ENCODE measurements at regions not wholly inside any gene's neighbourhood (a gene's known extent, or its start where the extent isn't known, plus 50 kb on each side); places are given as distances from the start of the nearest gene placed in this dataset.
A peak's percentile ranks its signal among the peaks of the same experiment; 100 is the strongest.
"Not testable (repeated sequence)": the region's sequence is repeated elsewhere in the genome, so short reads cannot be mapped to it uniquely, and the experiment has no call there.

DNA sequence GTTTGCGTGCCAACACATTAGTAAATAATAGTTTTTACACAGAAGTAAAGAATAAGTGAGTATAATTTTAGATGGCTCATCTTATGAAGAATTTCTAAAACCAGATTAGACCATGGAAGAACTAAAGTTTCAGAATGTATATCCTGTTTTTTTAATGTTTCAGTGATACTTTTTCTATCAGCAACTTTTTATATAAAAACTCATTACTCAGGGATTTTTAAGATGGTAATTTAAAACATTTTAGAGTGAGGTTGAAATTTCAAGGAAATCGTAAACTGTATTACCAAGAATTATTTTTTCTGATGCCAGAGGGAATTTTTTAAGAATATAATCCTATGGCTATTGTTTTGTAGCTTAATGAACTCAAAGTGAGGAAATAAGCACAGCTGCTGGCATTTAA is 128.5 kb upstream of the FANCL start:
- no peak for DNase-seq (ENCODE audit: low spot score)

DNA sequence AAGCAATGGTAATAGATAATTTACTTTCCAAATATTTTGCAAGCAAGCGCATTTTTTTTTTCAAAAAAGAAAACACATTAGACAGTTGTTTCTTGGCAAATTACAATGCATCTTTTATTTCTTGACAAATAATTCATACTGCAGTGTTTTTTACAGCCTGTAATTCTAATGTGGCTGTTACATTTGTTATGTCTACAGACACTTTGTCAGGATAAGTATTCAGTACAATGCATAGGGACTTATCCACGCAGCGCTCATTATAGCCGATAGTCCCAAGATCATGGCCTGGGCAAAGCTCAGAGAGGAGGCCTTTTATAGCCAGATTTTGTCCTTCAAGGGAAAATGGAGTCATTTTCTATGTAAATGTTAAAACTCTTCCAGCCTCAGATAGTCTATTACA is 123.0 kb upstream of the FANCL start:
- no peak for DNase-seq (ENCODE audit: low spot score)

DNA sequence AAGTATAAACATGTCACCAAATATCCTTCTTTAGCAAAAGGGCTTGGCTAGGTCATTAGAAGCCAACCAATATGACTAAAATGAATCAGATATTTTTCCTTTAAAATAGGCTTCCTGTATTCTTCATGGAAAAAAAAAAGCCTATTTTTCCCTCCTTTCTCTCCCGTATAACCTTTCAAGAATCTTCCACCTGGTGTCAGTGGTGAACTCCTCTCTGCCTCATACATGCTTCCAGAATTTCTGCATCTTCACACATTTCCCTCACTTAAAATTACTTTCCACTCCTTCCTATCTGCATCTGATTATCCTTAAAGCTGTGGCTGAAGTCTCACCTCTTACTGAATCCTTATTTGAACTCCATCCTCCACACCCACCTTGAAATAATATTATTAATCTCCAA is 116.9 kb upstream of the FANCL start:
- no peak for DNase-seq (ENCODE audit: low spot score)

DNA sequence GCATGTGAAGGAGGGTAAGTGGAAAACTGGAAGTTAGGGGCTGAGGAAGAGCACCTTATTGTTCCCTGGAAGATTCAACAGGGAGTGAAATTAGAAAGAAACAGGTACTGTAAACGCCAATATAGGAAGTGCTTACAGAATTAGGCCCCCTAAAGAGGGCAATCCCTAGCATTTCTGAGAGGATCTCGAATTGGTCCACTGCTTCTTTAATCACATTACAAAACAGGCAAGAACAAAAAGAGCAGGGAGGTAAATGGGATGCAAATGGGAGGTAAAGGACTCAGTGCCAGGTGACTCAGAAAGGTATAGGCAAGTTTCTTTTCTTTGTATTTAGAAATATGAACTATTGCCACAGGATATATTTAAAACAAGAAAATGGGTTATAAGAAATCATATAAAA is 116.4 kb upstream of the FANCL start:
- no peak for DNase-seq (ENCODE audit: low spot score)

DNA sequence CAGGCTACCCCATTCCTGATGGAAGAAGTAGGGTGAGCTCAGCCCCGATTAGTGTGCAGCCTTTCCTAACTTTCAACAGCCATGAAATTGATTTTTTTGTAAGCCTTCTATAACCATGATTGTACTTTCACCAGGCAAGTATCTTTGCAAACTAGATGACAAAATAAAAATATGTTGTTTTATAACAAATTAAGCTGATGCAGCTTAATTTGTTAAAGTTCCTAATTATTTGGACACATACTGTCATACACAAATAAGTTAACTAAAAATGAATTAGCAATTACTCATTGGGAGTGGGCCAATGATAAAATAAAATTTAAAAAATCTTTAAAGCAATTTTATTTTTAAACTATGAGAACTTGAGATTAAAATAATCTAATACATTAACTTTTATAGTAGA is 113.1 kb upstream of the FANCL start:
- no peak for DNase-seq (ENCODE audit: low spot score)

DNA sequence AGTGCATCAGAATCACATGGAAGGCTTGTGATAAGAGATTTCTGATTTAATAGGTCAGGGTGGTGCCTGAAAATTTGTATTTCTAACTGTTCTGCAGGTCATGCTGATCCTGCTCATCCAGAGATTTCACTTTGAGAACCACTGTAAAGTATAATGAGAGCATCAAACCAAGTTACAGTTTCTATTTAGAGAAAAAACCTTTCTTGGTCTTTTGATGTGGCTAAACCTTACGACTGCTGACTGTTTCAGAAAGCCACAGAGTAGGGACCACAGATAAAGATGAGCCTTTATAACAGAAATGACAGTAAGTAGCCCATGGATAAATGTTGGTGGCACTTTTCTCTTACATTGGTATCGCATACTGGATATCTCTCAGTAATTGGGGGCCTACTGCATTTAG is 109.4 kb upstream of the FANCL start:
- DNase-seq (ENCODE audit: low spot score), result no peak

DNA sequence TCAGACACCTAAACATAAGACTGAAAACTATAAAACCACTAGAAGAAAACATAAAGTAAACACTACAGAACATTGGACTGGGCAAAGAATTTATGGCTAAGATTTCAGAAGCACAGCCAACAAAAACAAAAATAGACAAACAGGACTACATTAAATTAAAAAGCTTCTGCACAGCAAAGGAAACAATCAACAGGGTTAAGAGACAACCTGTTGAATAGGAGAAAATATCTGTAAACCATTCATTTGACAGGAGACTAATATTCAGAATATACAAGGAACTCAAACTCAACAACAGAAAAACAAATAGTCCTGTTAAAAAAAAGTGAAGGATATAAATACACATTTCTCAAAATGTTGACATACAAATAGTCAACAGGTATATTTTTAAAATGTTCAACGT is 106.7 kb upstream of the FANCL start:
- DNase-seq (ENCODE audit: low spot score), result no peak

DNA sequence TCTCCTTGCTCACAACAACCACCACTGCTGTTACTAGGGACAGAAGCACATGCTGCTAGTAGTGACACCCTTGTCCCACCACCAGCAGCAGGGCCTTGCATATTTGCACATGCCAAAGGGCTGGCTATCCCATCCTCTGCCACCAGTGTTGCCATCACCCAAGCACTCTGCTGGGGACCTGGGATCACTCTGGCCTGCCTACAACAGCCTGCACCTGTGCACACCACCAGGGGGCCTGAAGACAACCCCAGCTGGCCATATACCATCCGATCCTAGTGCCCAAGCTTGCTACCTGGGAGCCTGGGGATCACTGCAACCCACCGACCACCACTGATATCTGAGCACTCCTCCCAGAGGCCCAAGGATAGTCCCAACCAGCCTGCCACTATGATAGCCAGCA is 99.9 kb upstream of the FANCL start:
- DNase-seq (ENCODE audit: low spot score), result no peak

DNA sequence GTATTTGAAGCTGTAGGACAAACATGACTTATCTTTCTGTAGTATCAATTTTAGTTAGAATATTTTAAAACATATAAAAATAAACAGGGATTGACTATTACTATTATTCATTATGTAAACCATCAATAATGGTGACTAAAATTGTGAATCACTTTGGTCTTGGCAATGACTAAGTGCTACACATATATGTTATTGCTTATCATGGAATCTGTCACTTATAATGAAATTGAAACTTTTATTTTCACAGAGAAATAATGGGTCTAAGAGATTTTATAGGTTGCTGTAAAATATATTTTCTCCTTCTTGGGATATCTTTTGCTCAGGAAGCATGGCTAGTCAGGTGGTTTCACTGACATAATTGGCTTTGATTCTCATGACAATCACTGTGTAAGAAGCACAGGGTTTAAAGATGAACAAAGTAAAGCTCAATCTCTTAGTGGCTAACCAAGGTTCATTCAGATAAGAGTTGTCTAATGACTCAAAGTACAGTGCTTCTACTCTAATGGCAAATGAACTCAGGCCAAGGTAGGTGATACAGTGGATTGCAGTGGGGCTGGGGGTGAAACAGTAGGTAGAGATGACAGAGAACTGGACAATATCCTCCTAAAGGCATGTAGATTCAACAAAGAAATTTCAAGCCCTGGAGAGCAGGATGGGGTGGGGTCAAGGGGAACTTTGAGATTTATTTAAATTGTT is 98.6 kb upstream of the FANCL start:
- DNase-seq (ENCODE audit: low spot score), result no peak

DNA sequence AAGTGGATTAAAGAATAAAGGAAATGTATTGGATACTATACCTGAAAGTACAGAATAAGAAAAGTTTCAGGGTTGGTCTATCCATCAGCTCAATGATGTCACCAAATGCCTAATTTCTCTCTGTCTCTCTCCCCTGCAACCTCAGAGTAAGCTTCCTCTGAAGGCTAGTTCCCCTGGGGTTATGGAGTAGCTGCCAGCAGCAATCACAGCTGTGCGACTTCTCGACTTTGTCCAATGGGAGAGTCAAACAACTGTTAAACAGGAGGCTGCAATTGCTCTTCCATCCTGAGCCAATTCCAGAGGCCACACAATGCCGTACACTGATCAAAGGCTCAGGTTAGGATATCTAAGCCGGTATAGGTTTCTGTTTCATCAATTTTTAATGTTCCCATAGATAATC is 95.3 kb upstream of the FANCL start:
- no peak for DNase-seq (ENCODE audit: low spot score)

DNA sequence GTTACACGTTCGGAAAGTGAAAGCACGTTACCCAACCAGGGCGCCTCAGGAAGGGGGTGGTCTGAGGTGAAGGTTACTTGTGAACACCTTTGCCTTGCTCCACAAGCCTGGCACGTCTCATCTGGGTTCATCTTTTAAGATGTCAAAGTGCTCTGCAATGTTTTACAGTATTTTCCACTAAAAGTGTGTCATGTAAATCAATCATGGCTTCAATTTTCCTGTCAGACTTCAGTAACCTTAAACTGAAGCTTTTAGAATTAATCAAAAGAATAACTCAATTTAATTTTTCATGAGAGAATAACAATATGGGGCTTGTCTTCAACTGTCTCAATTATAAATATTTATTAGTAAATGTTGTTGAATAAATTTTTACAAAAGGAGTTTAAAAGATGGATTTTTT is 93.3 kb upstream of the FANCL start:
- no peak for DNase-seq (ENCODE audit: low spot score)

DNA sequence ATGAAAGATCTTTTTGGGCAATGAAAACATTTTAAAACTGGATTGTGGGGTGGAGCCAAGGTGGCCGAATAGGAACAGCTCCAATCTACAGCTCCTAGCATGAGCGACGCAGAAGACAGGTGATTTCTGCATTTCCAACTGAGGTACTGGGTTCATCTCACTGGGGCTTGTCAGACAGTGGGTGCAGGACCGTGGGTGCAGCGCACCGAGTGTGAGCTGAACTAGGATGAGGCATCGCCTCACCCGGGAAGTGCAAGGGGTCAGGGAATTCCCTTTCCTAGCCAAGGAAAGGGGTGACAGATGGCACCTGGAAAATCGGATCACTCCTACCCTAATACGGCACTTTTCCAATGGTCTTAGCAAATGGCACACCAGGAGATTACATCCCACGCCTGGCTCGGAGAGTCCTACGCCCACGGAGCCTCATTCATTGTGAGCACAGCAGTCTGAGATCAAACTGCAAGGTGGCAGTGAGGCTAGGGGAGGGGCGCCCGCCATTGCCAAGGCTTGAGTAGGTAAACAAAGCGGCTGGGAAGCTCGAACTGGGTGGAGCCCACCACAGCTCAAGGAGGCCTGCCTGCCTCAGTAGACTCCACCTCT is 84.3 kb upstream of the FANCL start:
- DNase-seq (ENCODE audit: low spot score), result peak; percentile 6

DNA sequence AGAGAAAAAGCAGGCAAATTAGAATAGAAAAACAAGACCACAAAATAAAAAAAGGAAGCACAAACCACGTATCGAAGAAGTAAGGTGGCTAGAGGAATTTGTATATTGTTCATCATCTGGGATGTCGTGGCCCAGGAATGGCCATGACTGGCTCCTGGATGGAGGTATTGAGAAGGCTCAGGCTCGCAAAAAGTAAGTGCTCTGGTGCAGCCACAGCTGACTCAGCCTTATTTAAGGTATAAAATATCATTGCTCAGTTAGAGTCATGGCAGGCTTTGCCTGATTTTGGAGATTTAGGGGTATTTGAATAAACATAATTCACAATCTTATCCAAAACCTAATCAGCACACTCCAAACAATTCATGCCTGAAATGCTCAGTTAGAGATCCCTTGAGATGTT is 78.4 kb upstream of the FANCL start:
- no peak for DNase-seq (ENCODE audit: low spot score)

DNA sequence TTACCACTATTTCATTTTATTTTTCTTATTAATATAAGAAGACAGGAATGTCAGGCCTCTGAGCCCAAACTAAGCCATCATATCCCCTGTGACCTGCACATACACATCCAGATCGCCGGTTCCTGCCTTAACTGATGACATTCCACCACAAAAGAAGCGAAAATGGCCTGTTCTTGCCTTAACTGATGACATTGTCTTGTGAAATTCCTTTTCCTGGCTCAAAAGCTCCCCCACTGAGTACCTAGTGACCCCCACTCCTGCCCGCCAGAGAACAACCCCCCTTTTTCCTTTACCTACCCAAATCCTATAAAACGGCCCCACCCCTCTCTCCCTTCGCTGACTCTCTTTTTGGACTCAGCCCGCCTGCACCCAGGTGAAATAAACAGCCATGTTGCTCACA is 77.8 kb upstream of the FANCL start:
- not testable (repeated sequence) for DNase-seq (ENCODE audit: low spot score)

DNA sequence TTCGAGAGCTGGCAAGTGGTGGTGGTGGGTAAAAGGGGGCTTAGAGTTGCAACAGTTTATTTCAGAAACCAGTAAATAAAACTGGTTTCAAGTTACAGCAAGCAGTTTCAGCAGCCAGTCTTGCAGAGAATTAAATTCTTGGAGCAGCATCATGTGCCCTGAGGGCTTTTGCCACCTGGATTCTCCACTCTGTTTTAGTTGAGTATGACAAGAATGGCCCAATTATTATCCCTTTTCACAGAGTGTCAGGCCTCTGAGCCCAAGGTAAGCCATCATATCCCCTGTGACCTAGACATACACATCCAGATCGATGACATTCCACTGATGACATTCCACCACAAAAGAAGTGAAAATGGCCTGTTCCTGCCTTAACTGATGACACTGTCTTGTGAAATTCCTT is 72.8 kb upstream of the FANCL start:
- no peak for DNase-seq (ENCODE audit: low spot score)

DNA sequence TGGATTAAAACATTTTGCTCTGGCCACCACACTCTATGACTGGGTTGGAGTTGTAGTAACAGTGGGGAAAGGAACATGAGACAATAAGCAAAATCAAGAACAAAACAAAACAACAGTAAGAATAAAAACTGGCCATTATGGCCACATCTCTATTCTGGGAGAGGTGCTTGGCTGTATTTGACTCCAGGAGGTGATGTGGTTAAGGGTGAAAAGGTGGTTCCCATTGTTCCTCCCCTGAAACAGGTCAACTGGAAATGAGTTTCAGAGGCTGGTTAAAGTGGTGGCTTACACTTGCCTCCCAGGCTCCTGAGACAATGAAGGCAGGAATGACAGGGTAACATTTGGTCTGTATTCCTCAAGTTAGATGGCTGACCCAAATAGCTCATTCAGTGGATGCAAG is 67.3 kb upstream of the FANCL start:
- no peak for DNase-seq (ENCODE audit: low spot score)

DNA sequence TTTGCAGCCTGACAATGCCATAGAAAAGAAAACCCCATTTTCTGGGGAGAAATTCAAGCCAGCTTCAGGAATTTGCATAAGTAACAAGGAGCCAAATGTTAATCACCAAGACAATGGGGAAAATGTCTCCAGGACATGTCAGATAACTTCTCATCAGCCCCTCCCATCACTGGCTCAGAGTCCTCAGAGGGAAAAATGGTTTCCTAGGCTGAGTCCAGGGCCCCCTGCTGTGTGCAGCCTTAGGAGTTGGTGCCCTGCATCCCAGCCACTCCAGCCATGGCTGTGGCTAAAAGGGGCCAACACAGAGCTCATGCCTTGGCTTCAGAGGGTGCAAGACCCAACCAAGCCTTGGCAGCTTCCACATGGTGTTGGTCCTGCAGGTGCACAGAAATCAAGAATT is 63.7 kb upstream of the FANCL start:
- DNase-seq (ENCODE audit: low spot score), result no peak

DNA sequence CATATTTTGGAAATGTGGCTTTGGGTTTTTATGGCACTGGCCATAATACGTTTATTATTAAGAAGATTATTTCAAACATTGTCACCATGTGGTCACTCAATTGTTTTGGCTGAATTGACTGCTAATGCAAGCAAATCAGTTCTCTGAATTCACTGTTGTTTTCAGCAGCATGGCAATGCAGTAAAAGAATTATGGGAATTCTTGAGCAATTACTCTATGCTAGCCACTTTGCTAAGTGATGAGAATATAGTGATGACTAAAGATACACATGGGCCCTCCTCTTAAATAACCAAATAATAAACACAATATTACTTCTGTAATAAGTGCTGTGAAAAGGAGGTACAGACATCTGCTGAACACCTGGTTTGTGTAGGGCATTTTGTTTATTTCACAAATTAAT is 58.0 kb upstream of the FANCL start:
- no peak for DNase-seq (ENCODE audit: low spot score)

DNA sequence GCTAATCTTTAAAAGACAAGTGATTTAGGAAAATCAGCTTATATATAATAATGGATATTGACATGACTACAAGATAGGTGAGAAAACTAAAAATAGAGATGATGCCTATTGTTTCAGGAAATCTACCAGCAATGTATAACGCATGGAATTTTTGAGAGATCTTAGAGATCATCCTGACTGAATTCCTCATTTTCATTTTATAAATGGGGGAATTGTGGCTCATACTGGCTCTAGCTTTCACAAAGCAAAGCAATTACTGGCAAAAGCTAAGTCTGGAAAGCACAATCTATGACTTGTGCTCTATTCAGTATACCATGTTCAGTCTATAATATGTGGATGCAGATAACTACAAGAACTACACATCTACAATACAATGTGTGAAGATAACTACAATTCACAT is 51.9 kb upstream of the FANCL start:
- no peak for DNase-seq (ENCODE audit: low spot score)

DNA sequence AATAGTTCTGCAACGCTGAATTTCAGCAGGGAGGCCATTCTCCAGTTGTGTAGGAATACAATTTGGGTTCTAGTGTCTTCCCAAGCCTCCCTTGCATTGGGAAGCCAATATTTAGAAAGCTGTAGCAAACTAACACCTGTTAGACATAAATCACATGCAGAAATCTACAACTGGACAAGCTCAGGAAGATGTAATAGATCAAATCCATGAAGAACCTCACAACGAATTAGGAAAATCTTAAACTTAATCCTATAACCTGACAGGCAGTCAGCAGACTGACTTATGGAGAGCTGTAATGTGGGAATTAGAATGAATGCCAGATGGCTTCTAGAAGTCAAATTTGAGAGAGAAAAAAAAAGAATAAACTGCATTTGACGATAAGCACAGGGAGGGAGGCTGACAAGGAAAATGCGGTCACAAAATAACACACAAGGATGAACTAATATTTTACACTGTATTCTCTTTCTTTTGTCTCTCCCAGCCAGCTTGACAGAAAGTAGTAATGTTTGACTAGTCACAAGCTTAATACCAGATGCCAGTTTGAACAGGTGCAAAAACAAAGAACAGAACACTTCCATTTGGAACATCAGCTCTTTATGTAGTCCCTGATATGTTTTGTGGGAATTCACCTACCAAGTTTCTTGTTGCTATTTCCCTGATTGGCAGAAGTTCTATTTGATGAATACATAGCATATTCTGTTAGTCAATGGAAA is 50.8 kb upstream of the FANCL start:
- DNase-seq (ENCODE audit: low spot score), result no peak
